ENCODE measurements at regions not wholly inside any gene's neighbourhood (a gene's known extent, or its start where the extent isn't known, plus 50 kb on each side); places are given as distances from the start of the nearest gene placed in this dataset.

DNA sequence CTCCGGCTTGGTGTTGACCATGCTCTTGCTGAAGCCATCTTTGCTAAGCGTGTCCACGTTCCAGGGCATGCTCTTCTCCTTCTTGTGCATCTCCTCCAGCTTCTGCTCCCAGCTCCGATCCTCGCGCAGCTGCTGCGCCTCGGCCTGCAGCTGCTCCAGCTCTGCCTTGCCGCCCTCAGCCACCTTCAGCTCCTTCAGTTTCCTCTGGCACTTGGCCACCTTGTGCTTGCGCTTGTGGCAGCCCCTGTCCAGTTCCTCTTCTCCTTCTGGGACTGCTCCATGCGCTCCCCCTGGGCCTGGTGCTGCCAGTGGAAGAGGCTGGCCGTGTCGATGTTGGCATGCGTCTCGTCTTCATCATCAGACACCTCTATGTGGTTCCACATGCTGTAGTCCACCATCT lies 128.3 kb upstream of the CLINT1 start:
- no peak for TF ChIP-seq EZH2phosphoT487 (IDR thresholded peaks at IDR 0.05; ENCODE audit: low read length)
- no peak for TF ChIP-seq CTCF (IDR thresholded peaks at IDR 0.05; ENCODE audit: low read length)

Data from MM.1S (cell line).